Dermis blood vessel endothelial cell (primary cell): ENCODE measurements at regions not wholly inside any gene's neighbourhood (a gene's known extent, or its start where the extent isn't known, plus 50 kb on each side); places are given as distances from the start of the nearest gene placed in this dataset.

Experiments
- DNase-seq: peaks from one replicate; pipeline ENCODE4 v3.0.0; 2010

DNA sequence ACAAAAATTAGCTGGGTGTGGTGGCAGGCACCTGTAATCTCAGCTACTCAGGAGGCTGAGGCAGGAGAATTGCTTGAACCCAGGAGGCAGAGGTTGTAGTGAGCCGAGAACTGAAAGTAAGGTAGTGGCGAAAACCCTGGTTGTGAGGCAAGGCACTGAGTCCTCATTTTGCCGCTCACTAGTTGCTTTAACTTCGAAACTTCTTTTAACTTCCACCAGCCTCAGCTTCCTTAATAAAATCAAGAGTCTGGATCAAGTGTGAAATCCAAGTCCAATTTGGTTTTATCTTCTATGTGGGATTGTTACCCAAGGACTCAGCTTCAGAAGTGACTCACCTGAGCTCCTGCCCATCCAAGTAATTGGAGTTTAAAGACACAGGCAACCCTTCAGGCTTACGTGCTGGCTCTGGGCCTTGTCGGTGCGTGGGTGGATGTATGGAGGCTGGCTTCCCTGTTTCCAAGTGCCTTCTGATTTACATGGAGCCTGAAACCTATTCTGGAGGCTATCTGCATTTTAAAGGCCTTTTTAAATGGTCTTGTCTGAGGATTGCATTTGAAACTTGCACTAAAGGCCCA, 374.2 kb upstream of the ID2 start:
- no peak for DNase-seq

DNA sequence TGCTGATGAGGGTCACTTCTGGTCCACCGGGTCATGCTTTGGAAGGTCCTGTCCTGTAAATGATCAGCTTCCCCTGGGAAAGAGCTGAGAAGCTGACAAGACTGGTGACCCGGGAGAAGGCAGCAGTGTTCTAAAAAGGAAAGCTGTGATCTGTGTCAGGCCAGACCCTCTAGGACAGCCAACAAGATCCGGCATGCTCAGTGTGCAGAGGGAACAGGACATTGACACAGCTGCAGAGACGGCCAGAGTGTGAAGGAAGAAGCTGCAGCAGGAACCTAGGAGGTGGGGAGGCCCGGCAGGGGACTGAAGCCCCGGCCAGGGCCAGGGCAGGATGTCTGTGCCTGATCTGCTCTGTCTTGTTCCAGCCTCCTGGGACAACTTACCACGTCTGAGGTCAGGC, 372.7 kb upstream of the ID2 start:
- DNase-seq = no peak

- DNase-seq = no peak
Measured at GRCh38 chr2:8310557-8311455, 371.1 kb upstream of the ID2 start.

GRCh38 chr2:8312221-8312620, 369.6 kb upstream of the ID2 start:
- no peak for DNase-seq

DNA sequence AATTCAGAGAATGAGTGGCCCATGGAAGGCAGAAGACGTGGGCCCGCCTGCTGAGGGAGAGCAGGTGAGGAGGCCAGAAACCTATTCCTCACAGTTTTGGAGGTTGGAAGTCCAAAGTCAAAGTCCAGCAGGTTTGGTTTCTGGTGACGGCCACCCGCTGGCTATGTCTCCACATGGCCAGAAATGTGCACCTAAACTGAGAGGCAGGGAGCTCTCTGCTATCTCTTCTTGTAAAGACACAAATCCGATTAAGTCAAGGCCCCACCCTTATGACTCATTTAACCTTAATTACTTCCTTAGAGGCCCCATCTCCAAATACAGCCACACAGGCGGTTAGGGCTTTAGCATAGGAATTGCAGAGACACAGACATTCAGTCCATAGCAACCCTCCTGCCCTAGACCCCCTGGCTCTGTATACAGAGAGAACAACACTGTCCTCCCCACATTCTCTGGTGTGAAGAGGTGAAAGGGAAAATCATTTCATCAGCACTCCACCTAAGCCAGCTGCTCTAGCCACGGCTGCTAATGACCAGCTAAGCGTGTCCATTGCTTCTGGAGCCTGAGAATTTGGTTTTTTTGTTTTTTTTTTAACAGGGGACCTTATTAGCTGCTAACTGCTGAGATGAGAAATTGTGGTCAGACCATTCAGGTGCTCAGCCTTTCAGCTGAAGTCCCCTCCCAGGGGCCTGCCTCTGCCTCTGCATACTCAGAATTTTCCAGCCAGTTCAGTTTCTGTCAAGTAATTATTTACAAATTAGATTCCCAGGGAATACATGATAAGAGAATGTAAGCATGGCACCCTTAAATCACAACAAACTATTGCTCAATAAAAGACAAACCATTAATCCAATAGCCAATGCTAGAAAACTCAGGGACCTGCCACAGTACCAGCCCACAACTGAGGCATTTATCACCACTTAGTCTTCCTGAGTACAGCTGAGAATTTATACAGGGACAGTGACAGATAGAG, 368.7 kb upstream of the ID2 start:
- DNase-seq = no peak

DNA sequence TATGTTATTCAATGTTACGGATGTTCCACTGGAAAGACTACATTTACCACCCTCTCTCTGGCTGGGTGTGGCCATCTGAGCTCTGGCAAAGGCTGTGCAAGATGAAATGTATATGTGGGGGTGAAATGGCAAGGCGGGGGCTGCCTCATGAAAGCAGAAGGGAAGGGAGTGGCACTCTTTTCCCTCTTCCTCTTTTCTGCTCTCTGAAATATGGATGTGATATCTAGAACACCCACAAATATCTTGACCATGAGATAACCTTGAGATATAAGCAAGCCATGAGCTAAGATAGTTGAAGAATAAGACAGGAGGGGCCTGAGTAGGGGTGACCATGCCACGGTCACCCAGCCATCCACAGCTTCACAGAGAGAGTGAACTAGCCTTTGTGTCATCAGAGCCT, 367.8 kb upstream of the ID2 start:
- no peak for DNase-seq

- DNase-seq = no peak
Measured at GRCh38 chr2:8315531-8316165, 366.2 kb upstream of the ID2 start.

GRCh38 chr2:8316356-8316755, 365.5 kb upstream of the ID2 start:
- DNase-seq = no peak

DNA sequence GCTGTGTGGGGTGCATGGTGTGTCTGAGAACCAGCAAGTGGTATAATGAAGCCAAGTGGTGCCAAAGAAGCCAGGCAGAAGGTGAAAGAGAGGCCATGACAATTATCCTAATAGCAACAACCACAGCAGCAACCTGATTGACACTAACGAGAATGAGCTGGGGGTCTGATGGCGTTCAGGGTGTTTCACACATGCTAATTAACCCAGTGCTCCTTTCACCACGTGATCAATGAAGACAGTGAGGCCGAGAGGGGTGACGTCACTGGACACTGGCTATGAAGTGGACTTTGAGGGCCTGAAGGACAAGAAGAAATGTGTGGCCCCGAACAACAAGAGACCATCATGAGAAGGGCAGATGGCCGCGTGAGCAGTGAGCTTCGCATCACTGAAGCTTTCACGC, 364.4 kb upstream of the ID2 start:
- no peak for DNase-seq

- no peak for DNase-seq
Measured at GRCh38 chr2:8319219-8319618, 362.6 kb upstream of the ID2 start.

DNA sequence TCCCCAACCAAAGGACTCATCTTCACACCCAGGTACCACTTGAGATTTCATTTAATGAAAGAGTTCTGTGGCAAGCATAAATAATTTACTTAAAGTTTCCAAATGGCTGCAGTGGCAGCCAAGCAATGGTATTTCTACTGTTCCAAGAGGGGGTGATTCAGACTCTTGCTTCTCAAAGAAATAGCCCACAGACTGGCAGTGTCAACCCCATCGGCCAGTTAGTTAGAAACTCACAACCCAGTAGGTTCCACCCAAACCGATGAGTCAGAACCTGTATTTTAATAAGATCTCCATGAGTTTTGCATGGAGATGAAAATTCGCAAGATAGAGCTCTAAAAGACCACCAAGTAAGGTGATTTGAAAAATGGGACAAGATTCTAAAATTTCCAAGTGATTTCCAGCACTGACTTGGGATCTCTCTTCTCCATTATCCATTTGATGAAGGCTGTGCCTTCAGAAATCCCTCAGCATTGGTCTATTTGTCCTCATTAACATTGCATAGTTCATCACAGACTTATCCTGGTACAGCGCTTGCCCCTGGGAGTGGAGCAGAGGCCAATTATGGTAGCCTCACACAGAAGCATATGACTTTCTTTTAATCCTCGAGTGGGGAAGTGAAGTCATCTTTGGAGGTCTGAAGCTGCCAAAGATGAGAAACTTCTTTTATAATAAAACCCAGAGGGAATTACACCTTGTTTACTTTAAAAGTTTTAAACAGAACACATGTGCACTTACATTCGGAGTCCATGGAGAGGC, 361.4 kb upstream of the ID2 start:
- DNase-seq = no peak

- no peak for DNase-seq
Measured at GRCh38 chr2:8322634-8323033, 359.2 kb upstream of the ID2 start.

DNA sequence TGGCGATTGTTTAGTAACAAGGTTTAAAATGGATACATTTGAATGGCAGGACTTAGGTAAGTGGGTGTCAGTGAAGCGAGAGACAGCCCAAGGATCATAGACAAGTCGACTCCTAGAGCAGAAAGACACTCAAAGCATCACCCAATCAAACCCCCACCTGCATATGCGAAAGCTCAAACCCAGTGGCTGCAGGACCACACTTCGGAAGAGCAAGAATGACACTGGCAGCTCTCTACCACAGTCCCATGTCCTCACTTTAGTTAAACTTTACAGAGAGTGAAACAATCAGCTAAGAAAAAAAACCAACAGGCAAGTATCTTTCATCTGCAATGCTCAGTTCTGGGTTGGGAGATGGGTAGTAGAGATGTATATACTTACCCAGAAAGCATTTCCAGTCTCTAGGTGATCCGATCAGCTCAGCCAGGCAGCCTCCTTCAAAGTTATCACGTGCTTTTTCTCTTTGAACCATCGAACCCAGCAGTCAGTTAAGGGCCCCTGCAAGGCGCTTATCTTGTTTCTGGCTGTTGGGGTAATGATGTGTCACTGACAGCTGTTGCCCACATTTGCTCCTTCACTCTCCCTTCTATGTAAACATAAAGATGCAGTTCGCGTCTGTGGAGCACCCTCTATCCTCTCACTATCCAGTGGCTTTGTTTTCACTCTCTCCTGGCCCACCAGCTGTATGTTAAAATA, 357.5 kb upstream of the ID2 start:
- no peak for DNase-seq

DNA sequence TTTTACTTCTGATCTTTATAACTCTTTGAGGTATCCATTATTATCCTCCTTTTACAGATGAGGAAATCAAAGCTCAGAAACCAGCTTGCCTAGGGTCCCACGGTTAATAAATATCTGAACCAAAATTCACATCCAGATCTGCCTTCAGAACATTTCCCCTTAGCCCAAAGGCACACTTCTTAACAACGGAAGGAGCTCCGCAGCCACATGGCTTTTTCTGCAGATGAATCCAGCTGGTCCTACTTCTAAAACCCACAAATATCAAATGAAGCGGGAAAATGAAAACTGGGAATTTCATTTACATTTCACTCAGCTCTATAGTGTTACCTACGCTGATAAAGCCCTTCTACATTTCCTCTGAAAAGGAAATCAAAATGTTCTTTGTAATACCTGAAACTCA, 357.0 kb upstream of the ID2 start:
- no peak for DNase-seq

- no peak for DNase-seq
Measured at GRCh38 chr2:8327371-8328100, 354.3 kb upstream of the ID2 start.

DNA sequence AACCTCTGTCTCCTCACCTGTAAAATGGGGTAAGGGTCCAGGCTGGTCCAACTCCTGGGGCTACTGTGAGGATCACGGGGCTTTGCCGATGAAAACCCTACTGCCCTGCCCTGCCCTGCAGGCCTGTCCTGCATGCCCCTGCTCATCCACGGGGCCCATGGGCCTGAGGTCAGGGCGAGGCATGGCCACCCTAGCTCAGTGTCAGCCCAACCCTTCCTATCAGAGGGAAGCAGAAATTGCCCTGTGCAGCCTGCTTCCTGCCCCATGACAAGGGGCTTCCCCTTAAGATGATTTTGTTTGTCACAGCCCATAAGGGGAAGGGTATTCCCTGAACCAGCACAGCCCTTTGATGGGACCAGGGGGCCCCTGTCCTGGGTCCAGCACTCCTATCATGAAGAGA, 353.6 kb upstream of the ID2 start:
- no peak for DNase-seq

GRCh38 chr2:8329660-8330622, 351.9 kb upstream of the ID2 start:
- DNase-seq = no peak

DNA sequence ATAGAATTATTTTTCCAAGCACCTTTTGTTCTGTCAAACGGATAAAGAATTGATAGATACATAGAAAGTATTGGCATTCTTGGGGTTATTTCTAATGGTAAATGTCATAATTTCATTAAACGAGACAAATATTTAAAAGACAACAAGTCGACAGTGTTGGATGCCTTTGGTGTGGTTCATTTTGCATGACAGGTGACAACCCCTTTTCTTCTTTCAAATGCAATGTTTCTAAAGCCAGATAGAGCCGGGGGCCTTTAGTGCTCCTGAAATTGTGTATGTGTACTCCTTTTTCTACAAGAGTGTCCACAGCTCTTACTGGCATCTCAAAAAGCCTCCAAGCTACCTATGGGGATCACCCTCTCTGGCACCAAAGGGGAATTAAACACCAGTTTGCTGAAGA, 350.8 kb upstream of the ID2 start:
- no peak for DNase-seq

DNA sequence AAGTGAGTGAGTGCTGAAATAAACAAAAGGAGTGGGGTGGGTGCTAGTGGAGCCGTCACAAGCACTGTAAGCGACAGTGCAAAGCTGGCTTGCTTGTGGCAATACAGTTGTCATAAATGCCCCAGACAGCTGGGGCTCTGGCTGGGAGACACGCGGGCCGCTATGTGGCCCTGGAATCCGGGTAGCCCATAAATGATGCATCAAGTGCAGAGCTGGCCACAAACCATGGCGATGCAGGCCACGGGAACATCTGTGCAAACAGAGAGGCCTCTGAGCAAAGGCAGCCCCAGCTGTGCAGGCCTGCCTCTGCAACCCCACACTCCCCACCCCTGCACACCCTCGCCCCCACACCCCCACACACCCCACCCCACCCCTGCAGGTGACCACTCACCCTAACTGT, 349.2 kb upstream of the ID2 start:
- no peak for DNase-seq
